ENCODE measurements at regions not wholly inside any gene's neighbourhood (a gene's known extent, or its start where the extent isn't known, plus 50 kb on each side); places are given as distances from the start of the nearest gene placed in this dataset.

DNA sequence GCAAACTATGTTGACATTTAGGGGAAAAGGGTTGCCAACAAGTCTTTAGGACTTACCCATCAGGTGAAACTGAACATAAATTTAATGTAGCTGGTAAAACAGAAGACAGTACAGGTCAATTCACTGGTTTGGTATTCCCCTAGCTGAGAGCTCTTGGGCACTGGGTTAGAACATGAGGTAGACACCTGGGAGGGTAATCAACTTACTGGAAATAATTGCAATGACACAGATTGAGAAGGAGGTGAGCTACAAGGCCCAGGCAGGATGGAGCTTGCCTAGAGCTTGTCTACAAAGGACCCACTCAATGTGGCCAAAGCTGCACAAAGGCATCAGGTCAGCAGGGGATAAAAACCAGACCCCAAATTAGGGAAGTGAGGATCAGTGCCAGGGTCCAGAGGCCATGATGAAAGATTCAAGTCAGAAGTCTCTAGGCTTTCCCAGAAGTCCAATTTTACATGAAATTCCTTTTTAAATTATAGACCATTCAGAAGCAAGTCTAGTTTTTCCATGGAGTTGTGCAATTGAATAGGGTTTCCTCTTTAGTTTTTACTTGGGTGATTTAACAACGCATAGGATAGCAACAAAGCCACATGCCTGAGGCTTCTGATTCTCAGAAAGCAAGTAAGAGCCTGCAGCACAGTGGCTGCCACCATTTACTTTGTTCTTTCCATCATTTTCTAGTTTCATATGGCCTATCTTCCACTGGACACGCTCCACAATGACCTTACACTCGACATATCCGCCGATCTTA, 194.0 kb downstream of the NDFIP2 start:
- TF ChIP-seq YY1 (IDR thresholded peaks at IDR 0.05; ENCODE audit: insufficient read depth, insufficient read length) = no peak
- no peak for TF ChIP-seq SUZ12 (IDR thresholded peaks at IDR 0.05; ENCODE audit: extremely low read depth, insufficient read depth, insufficient read length)
